BLaER1 treated with 17β-estradiol and CSF1 and Interleukin-3, amounts not matched to agents 10 nM and 100 nM (cell line): ENCODE measurements at regions not wholly inside any gene's neighbourhood (a gene's known extent, or its start where the extent isn't known, plus 50 kb on each side); places are given as distances from the start of the nearest gene placed in this dataset.

ENCODE experiments used
- H3K27ac ChIP-seq, 11 experiments: shearing (Covaris generic); formaldehyde crosslinking; 2 replicates each; pipeline ENCODE4 v1.8.1; 2022
- H3K27me3 ChIP-seq, 11 experiments: shearing (Covaris generic); formaldehyde crosslinking; 2 replicates each; pipeline ENCODE4 v1.8.1; 2022
- H3K36me3 ChIP-seq, 11 experiments: shearing (Covaris generic); formaldehyde crosslinking; 2 replicates each; pipeline ENCODE4 v1.8.1; 2022
- H3K4me1 ChIP-seq, 10 experiments: shearing (Covaris generic); formaldehyde crosslinking; 2 replicates each; pipeline ENCODE4 v1.8.1; 2022
- H3K4me2 ChIP-seq, 11 experiments: shearing (Covaris generic); formaldehyde crosslinking; 2 replicates each; pipeline ENCODE4 v1.8.1; 2022
- H3K4me3 ChIP-seq, 10 experiments: shearing (Covaris generic); formaldehyde crosslinking; 2 replicates each; pipeline ENCODE4 v1.8.1; 2022
- H3K9ac ChIP-seq, 11 experiments: shearing (Covaris generic); formaldehyde crosslinking; 2 replicates each; pipeline ENCODE4 v1.8.1; 2022
- H3K9me3 ChIP-seq, 11 experiments: shearing (Covaris generic); formaldehyde crosslinking; replicated peaks in 1 of 11; 2 replicates each; pipeline ENCODE4 v1.8.1; 2022
- H4K20me1 ChIP-seq, 11 experiments: shearing (Covaris generic); formaldehyde crosslinking; 2 replicates each; pipeline ENCODE4 v1.8.1; 2022
- Cebpa-rat ChIP-seq, 11 experiments: shearing (Covaris generic); IDR thresholded peaks; 2 replicates each; pipeline ENCODE4 v1.8.1; 2022

DNA sequence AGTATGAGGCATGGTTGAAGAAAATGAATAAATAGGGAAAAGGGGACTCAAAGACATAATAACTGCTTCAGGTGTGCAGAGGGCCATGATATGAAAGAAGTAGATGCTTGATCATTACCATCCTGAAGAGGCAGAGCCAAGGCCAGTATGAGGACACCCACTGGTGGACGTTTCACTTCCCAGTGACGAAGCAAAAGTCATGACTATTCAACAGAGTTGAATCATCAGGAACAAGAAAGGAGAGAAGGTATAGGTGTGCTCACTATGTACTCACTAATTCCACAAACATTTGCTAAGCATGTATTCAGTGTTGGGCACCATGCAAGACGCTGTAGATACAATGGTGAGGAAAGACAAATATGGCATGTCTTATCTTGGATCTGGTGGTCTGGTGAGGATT is 319.2 kb upstream of the RUNX1 start:
- H3K4me1 ChIP-seq, result no peaks in the 10 kb centered on the region
- no peaks in the 10 kb centered on the region for H4K20me1 ChIP-seq
- H3K4me2 ChIP-seq, result no peak overlapping the region
- no peak overlapping the region for H3K4me3 ChIP-seq
- no peak overlapping the region for H3K9ac ChIP-seq
- TF ChIP-seq Cebpa-rat (IDR thresholded peaks at IDR 0.05), result no peak
- H3K27me3 ChIP-seq, result no peaks in the 10 kb centered on the region
- H3K9me3 ChIP-seq, result peaks cover 0 to 4% (median 0%) of the 10 kb centered on the region in 11 experiments; a peak in 5 of 22 replicates
- no peaks in the 10 kb centered on the region for H3K36me3 ChIP-seq
- H3K27ac ChIP-seq, result no peak overlapping the region

DNA sequence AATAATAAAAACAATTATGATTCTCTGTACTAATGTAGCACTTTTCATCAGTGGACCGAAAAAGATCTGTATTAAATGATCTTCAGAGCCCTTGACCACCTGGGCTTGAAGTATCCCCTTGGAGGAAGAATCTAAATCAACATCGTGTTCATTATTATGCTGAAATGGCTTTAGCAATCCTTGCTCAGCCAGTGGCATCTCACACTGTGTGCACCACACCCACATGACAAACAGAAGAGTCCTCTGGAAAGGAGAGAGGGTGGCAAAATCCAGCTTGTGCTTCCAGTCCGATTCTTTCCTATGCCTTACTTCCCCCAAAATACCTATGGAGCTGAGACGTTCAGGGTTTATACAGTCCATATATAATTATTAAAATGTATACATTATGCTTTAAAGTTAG is 318.5 kb upstream of the RUNX1 start:
- Histone ChIP-seq H3K27ac (no peak overlapping the region), H3K36me3 (no peaks in the 10 kb centered on the region), H3K27me3 (no peaks in the 10 kb centered on the region), H3K9ac (no peak overlapping the region), H3K9me3 (peaks cover 0 to 5% (median 0%) of the 10 kb centered on the region in 11 experiments; a peak in 5 of 22 replicates), H3K4me3 (no peak overlapping the region), H4K20me1 (no peaks in the 10 kb centered on the region), H3K4me2 (no peak overlapping the region), H3K4me1 (no peaks in the 10 kb centered on the region)
- no peak for TF ChIP-seq Cebpa-rat (IDR thresholded peaks at IDR 0.05)

DNA sequence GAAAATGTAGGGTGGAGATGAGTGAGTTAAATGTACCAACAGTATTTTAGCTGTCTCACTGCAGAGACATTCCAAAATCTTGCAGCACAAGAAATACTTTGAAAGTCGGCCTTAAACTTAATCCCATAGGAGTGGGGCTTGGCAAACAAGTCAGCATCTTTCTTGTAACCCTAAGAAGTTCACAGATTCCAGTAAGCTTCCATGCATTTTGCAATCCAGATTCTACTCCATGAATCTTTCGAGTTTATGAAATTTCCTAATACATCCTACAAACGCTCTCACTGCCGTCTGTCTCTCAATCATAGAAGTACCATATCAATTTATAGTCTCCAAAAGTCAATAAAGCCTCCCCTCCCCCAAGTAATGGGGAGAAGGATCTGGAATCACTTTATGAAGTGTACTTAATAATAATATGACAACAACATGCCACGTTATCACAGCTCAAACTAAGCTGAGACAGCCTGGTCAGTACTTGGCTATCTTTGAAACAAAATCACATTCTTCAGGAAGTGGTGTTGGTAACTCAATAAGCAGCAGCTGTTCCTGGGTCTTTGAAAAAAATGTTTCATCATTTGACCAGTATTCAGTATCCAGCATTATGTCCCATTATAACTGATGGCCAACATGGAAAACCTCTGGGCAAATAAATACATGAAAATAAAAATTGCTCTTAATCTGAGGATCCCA is 317.4 kb upstream of the RUNX1 start:
- peaks cover 0 to 5% (median 0%) of the 10 kb centered on the region in 11 experiments; a peak in 5 of 22 replicates for H3K9me3 ChIP-seq
- no peaks in the 10 kb centered on the region for H3K4me1 ChIP-seq
- no peaks in the 10 kb centered on the region for H4K20me1 ChIP-seq
- TF ChIP-seq Cebpa-rat (IDR thresholded peaks at IDR 0.05), result no peak
- no peak overlapping the region for H3K9ac ChIP-seq
- H3K27ac ChIP-seq, result no peak overlapping the region
- H3K4me3 ChIP-seq, result no peak overlapping the region
- no peak overlapping the region for H3K4me2 ChIP-seq
- H3K36me3 ChIP-seq, result no peaks in the 10 kb centered on the region
- no peaks in the 10 kb centered on the region for H3K27me3 ChIP-seq

DNA sequence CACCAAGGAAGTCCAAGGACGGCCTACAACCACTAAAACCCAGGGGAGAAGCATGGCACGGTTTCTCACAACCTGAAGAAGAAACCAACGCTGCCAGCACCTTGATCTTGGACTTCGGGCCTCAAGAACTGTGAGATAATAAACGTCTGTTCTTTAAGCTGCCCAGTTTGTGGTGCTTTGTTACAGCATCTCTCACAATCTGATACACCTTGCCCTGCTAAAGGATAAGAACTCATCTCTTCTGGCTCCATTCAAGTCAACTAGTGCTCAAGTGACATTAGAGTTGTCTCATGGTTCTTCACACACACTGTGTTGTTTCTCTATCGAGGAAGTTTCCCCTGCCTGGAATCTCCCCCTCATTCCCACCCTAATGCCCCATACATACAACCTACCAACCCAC is 314.4 kb upstream of the RUNX1 start:
- Histone ChIP-seq H3K4me3 (no peak overlapping the region), H3K27ac (no peak overlapping the region), H3K4me1 (no peaks in the 10 kb centered on the region), H3K9me3 (peaks cover 0 to 5% (median 0%) of the 10 kb centered on the region in 11 experiments; a peak in 5 of 22 replicates), H3K27me3 (no peaks in the 10 kb centered on the region), H3K9ac (no peak overlapping the region), H4K20me1 (no peaks in the 10 kb centered on the region), H3K4me2 (no peak overlapping the region), H3K36me3 (no peaks in the 10 kb centered on the region)
- no peak for TF ChIP-seq Cebpa-rat (IDR thresholded peaks at IDR 0.05)

DNA sequence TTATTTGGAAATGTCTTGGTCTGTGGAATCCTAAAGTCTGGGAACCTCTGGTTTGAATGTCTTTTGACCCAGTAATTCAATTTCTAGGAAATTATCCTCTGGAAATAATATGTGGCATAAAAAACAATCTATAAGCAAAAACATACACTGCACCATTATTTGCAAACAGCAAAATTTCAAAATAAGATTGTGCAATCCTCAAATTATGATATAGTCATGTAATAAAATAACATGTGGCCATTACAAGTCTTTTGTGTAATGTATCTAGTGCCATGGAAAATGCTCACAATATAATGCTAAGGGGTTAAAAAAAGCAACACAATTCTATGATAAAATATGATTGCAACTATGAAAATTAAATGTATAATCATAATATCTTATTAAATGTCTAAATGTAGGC is 312.9 kb upstream of the RUNX1 start:
- no peak overlapping the region for H3K4me2 ChIP-seq
- H3K27me3 ChIP-seq, result no peaks in the 10 kb centered on the region
- H3K4me1 ChIP-seq, result peaks cover 0 to 9% (median 0%) of the 10 kb centered on the region in 10 experiments; a peak in 2 of 20 replicates
- peak in 1 of 11 experiments; percentile 29; a peak in 1 of 22 replicates for TF ChIP-seq Cebpa-rat (IDR thresholded peaks at IDR 0.05)
- no peak overlapping the region for H3K4me3 ChIP-seq
- H3K9me3 ChIP-seq, result peaks cover 0 to 5% (median 0%) of the 10 kb centered on the region in 11 experiments; a peak in 5 of 22 replicates
- no peaks in the 10 kb centered on the region for H4K20me1 ChIP-seq
- no peak overlapping the region for H3K9ac ChIP-seq
- H3K27ac ChIP-seq, result no peak overlapping the region
- no peaks in the 10 kb centered on the region for H3K36me3 ChIP-seq

DNA sequence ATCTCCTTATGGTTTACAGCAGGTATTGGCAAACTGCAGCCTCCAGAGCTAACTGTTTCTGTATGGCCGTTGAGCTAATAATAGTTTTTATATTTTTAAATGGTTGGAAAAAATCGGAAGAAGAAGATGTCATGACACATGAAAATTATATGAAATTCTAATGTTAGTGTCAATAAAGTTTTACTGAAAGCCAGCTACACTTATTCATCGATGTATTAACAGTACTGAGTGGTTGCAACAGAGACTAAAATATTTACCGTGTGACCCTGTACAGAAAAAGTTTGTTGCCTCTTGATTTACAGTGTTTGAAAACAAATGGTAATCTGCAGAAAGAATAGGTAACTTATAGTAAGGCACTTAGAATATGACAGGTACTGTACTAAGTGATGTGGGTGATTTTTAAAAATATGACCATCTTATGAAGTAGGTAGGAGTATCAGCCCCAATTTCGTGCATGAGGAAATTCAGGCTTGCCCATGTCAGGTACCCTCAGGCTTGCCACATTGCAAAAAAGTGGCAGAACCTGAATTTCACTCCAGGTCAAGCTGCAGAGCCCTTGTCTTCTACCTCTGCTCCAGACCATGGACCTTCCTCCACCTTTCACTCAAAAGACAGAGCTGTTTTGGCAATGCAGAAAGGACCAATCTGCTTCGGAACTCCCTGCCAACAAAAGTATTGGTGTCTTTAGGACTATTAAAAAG is 311.9 kb upstream of the RUNX1 start:
- Histone ChIP-seq H3K4me2 (no peak overlapping the region), H3K4me1 (peaks cover 0 to 9% (median 0%) of the 10 kb centered on the region in 10 experiments; a peak in 2 of 20 replicates), H3K9me3 (peaks cover 0 to 5% (median 0%) of the 10 kb centered on the region in 11 experiments; a peak in 5 of 22 replicates), H3K36me3 (no peaks in the 10 kb centered on the region), H3K27ac (no peak overlapping the region), H3K9ac (no peak overlapping the region), H4K20me1 (no peaks in the 10 kb centered on the region), H3K4me3 (no peak overlapping the region), H3K27me3 (no peaks in the 10 kb centered on the region)
- no peak for TF ChIP-seq Cebpa-rat (IDR thresholded peaks at IDR 0.05)

DNA sequence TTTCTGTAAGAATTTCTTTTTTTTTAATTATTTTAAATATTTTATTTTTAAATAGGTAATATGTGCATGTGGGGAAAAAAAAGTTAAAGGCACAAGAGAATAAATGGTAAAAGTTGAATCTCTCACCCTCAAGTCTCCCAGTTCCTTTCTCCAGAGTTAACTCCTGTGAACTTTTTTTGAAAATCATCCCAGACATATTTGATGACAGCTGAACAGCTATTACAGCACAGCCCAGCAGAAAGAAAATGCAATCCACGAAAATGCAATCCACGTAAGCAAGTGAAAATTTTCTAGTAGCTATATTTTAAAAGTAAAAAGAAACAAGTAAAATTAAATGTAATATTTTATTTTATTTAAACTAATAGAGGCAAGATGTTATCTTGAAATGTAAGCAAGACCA is 310.0 kb upstream of the RUNX1 start:
- Histone ChIP-seq H3K4me2 (no peak overlapping the region), H3K36me3 (no peaks in the 10 kb centered on the region), H3K27me3 (no peaks in the 10 kb centered on the region), H3K4me3 (no peak overlapping the region), H3K4me1 (peaks cover 0 to 9% (median 0%) of the 10 kb centered on the region in 10 experiments; a peak in 2 of 20 replicates), H4K20me1 (no peaks in the 10 kb centered on the region), H3K9ac (no peak overlapping the region), H3K27ac (no peak overlapping the region), H3K9me3 (peaks cover 0 to 6% (median 0%) of the 10 kb centered on the region in 11 experiments; a peak in 6 of 22 replicates)
- no peak for TF ChIP-seq Cebpa-rat (IDR thresholded peaks at IDR 0.05)

DNA sequence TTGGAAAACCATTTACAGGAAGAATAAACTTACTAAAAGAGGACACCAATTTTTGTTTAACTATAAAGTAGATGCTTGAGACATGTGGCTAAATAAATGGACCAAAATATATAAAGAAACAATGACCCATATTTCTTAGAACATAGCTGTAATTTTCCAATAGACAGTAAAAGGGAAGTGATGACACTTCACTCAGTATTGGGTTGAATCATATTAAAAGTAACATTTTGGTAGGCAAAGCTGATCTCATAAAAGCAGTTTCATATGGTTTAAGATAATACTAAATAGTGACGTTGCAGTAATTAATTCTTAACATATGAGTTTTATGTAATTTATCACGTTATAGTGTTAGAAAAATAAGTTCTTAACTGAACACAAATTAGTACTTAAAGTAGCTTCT is 308.9 kb upstream of the RUNX1 start:
- no peak overlapping the region for H3K27ac ChIP-seq
- H3K4me2 ChIP-seq, result peak overlapping the region in 2 of 11 experiments; percentile 3 to 19; a peak in 2 of 22 replicates
- no peak for TF ChIP-seq Cebpa-rat (IDR thresholded peaks at IDR 0.05)

DNA sequence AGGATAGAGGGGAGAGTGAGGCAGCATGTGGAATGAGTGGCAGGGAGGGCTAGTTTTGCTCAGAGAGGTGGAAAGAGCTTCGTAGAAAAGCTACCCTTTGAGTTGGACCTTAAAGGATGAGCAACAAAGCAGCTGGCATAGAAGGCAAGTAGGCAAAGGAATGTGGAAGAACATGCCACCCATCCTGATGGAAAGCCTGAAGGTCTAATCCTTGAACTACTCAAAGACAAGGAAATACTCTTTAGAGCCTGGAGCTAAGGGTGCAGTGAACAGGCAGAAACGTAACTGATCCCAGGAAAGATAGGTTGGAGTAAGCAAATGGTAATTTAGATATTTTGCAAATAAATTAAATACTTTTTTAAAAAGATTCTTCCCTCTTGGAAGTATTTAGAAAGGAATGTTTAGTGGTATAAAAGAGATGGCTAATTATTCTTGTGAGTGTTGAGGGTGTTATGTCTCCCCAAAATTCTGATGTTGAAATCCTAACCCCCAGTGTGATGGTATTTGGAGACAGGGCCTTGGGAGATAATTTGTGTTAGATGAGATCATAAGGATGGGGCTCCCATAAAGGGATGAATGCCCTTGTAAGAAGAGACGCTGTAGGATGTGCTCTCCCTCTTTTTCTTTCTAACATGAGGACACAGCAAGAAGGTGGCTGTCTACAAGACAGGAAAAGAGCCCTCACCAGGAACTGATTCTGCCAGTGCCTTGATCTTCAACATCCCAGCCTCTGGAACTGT is 308.1 kb upstream of the RUNX1 start:
- H3K9ac ChIP-seq, result no peak overlapping the region
- H3K27me3 ChIP-seq, result no peaks in the 10 kb centered on the region
- TF ChIP-seq Cebpa-rat (IDR thresholded peaks at IDR 0.05), result no peak
- H3K4me1 ChIP-seq, result peaks cover 0 to 9% (median 0%) of the 10 kb centered on the region in 10 experiments; a peak in 2 of 20 replicates
- H3K4me2 ChIP-seq, result peak overlapping the region in 2 of 11 experiments; percentile 3 to 19; a peak in 3 of 22 replicates
- H3K4me3 ChIP-seq, result no peak overlapping the region
- H3K36me3 ChIP-seq, result no peaks in the 10 kb centered on the region
- no peaks in the 10 kb centered on the region for H4K20me1 ChIP-seq
- peaks cover 0 to 6% (median 0%) of the 10 kb centered on the region in 11 experiments; a peak in 2 of 22 replicates for H3K9me3 ChIP-seq
- no peak overlapping the region for H3K27ac ChIP-seq

More for the DNA sequence above, 308.9 kb upstream of the RUNX1 start:
- peaks cover 0 to 9% (median 0%) of the 10 kb centered on the region in 10 experiments; a peak in 2 of 20 replicates for H3K4me1 ChIP-seq
- no peak overlapping the region for H3K9ac ChIP-seq
- H3K27me3 ChIP-seq, result no peaks in the 10 kb centered on the region
- no peak overlapping the region for H3K4me3 ChIP-seq
- no peaks in the 10 kb centered on the region for H4K20me1 ChIP-seq
- H3K9me3 ChIP-seq, result peaks cover 0 to 6% (median 0%) of the 10 kb centered on the region in 11 experiments; a peak in 2 of 22 replicates
- no peaks in the 10 kb centered on the region for H3K36me3 ChIP-seq
